HepG2 (cell line): ENCODE measurements at regions not wholly inside any gene's neighbourhood (a gene's known extent, or its start where the extent isn't known, plus 50 kb on each side); places are given as distances from the start of the nearest gene placed in this dataset.

Source experiments
- CTCF ChIP-seq: sonication (generic); formaldehyde crosslinking; IDR thresholded peaks from 2 replicates; pipeline ENCODE4 v1.5.0; 2020; ENCODE audit warnings: mild to moderate bottlenecking, missing genetic modification reagents, moderate library complexity
- GABPA ChIP-seq, 2 experiments: IDR thresholded peaks; 2 replicates each; pipeline ENCODE4 v1.6.1; 2011 to 2016; ENCODE audit warnings: low read depth in 2 of 2, low read length in 1 of 2, missing biosample characterization in 1 of 2, missing genetic modification characterization in 1 of 2
- PAWR ChIP-seq: sonication (generic); formaldehyde crosslinking; IDR thresholded peaks from 2 replicates; pipeline ENCODE4 v1.4.0; 2020; ENCODE audit warnings: missing genetic modification reagents, mild to moderate bottlenecking, borderline replicate concordance
- POLR2G ChIP-seq: fragments of 200-400 bp; formaldehyde crosslinking; IDR thresholded peaks from 2 replicates; pipeline ENCODE4 v1.6.1; 2018; ENCODE audit warnings: mild to moderate bottlenecking, low read depth, low read length, moderate library complexity
- SP5 ChIP-seq: IDR thresholded peaks from 2 replicates; pipeline ENCODE4 v1.6.1; 2016; ENCODE audit warnings: low read depth, borderline replicate concordance
- TFAP4 ChIP-seq: sonication (generic); IDR thresholded peaks from 2 replicates; pipeline ENCODE4 v1.6.1; 2016; ENCODE audit warnings: low read depth, borderline replicate concordance
- ZFP36 ChIP-seq: fragments of 150-350 bp; IDR thresholded peaks from 2 replicates; pipeline ENCODE4 v1.6.1; 2018; ENCODE audit warnings: borderline replicate concordance, low read length, low read depth; ENCODE audit not compliant: partially characterized antibody

GRCh38 chr6:21501021-21501354, 92.6 kb upstream of the SOX4 start:
- TF ChIP-seq POLR2G (no peak), CTCF (CRISPR knock-in tag) (no peak), GABPA (IDR thresholded peaks at IDR 0.05; ENCODE audit: low read depth, low read length) (no peak), GABPA (CRISPR knock-in tag; IDR thresholded peaks at IDR 0.05; ENCODE audit: low read depth) (no peak), SP5 (CRISPR knock-in tag) (no peak), ZFP36 (no peak), TFAP4 (no peak), PAWR (no peak)
